B cell (primary cell): ENCODE measurements at regions not wholly inside any gene's neighbourhood (a gene's known extent, or its start where the extent isn't known, plus 50 kb on each side); places are given as distances from the start of the nearest gene placed in this dataset.
"Not testable (repeated sequence)": the region's sequence is repeated elsewhere in the genome, so short reads cannot be mapped to it uniquely, and the experiment has no call there.

Experiments used
- CTCF ChIP-seq: fragments of 200-600 bp; IDR thresholded peaks from one replicate; pipeline ENCODE4 v1.8.0; 2022; ENCODE audit warnings: antibody characterized with exemption, mild to moderate bottlenecking
- EZH2 ChIP-seq: IDR thresholded peaks from 2 replicates; pipeline ENCODE4 v1.6.1; 2012; ENCODE audit warnings: borderline replicate concordance, low read depth, mild to moderate bottlenecking, moderate library complexity, low read length; ENCODE audit not compliant: insufficient read depth, poor library complexity, severe bottlenecking

GRCh38 chr9:42782201-42782600, 598.7 kb downstream of the SPATA31A6 start:
- TF ChIP-seq CTCF, EZH2: not testable (repeated sequence)
